ENCODE measurements at regions not wholly inside any gene's neighbourhood (a gene's known extent, or its start where the extent isn't known, plus 50 kb on each side); places are given as distances from the start of the nearest gene placed in this dataset.

DNA sequence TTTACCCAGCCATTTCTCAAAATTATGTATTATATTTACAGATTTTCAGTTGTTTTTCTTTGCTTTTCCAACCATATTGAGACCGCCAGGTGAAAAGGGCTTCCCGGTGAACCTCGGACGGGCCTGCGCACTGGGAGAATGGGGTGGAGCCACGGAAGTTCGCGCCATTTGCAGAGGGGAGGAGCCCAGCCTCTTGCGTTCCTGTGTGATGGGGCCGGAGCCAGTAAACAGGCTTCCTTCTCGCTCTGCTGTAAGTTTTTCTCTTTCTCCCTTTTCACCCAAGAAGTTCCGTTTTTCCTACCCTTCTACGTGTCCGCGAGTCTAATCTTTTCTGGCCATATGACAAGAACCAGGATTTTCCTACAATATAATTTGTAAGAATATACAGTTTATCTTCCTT is 1108.8 kb upstream of the SEL1L start:
- no peak overlapping the region for H3K4me3 ChIP-seq (replicated peaks in 1 of 3; ENCODE audit: insufficient read depth in 1 of 3, low read depth in 1 of 3, low read length in 3 of 3)
- BruUV-seq (replicated peaks): no TSS peak
- dilution Hi-C loops (cut with MboI; ENCODE audit: extremely low pct_ligation_motif_present, low sequenced_read_pairs) (no loop called here), intact Hi-C loops (cut with micrococcal nuclease) (no loop called here)
- H3K4me2 ChIP-seq (ENCODE audit: insufficient read depth, low read length): no peak overlapping the region
- TF ChIP-seq, protein P1, sequence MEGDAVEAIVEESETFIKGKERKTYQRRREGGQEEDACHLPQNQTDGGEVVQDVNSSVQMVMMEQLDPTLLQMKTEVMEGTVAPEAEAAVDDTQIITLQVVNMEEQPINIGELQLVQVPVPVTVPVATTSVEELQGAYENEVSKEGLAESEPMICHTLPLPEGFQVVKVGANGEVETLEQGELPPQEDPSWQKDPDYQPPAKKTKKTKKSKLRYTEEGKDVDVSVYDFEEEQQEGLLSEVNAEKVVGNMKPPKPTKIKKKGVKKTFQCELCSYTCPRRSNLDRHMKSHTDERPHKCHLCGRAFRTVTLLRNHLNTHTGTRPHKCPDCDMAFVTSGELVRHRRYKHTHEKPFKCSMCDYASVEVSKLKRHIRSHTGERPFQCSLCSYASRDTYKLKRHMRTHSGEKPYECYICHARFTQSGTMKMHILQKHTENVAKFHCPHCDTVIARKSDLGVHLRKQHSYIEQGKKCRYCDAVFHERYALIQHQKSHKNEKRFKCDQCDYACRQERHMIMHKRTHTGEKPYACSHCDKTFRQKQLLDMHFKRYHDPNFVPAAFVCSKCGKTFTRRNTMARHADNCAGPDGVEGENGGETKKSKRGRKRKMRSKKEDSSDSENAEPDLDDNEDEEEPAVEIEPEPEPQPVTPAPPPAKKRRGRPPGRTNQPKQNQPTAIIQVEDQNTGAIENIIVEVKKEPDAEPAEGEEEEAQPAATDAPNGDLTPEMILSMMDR (IDR thresholded peaks at IDR 0.05; ENCODE audit: extremely low read depth in 1 of 2, insufficient read depth in 1 of 2, low read depth in 1 of 2, low read length in 2 of 2): no peak
- TF ChIP-seq EZH2 (IDR thresholded peaks at IDR 0.05; ENCODE audit: borderline replicate concordance, low read depth, low read length, severe bottlenecking) (no peak), JUN (IDR thresholded peaks at IDR 0.05; ENCODE audit: borderline replicate concordance, insufficient read depth, insufficient read length, low read depth) (no peak), GATA2 (IDR thresholded peaks at IDR 0.05; ENCODE audit: insufficient read depth, insufficient read length, low read depth, low read length) (no peak), POLR2A (IDR thresholded peaks at IDR 0.05; ENCODE audit: low read depth, low read length) (no peak), POLR2AphosphoS5 (IDR thresholded peaks at IDR 0.05; ENCODE audit: insufficient read depth, low read depth, low read length) (no peak), MYC (IDR thresholded peaks at IDR 0.05; ENCODE audit: low read depth, low read length) (no peak), FOS (IDR thresholded peaks at IDR 0.05; ENCODE audit: borderline replicate concordance, insufficient read depth, low read length) (no peak)
- TF ChIP-seq, protein P2, sequence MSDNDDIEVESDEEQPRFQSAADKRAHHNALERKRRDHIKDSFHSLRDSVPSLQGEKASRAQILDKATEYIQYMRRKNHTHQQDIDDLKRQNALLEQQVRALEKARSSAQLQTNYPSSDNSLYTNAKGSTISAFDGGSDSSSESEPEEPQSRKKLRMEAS (IDR thresholded peaks at IDR 0.05; ENCODE audit: insufficient read depth, insufficient read length): no peak
- no peaks in the 10 kb centered on the region for H3K36me3 ChIP-seq (ENCODE audit: control insufficient read depth in 2 of 2, extremely low read depth in 1 of 2, insufficient read depth in 2 of 2, low read length in 2 of 2)
- H3K79me2 ChIP-seq (ENCODE audit: control insufficient read depth, insufficient read depth, low read length): no peaks in the 10 kb centered on the region
- H3K9ac ChIP-seq (replicated peaks; ENCODE audit: extremely low read depth, insufficient read depth, low read length): no peak overlapping the region
- no peaks in the 10 kb centered on the region for H3K9me1 ChIP-seq (replicated peaks; ENCODE audit: control insufficient read depth, extremely low read depth, insufficient read depth, low read length)
- no peaks in the 10 kb centered on the region for H3K4me1 ChIP-seq (ENCODE audit: control insufficient read depth, extremely low read depth, insufficient read depth, low read length)
- no peaks in the 10 kb centered on the region for H4K20me1 ChIP-seq (replicated peaks; ENCODE audit: control insufficient read depth, extremely low read depth, insufficient read depth, low read length)
- DNase-seq (ENCODE audit: low read depth, low spot score) (no peak), FAIRE-seq (no peak)
- H3K9me3 ChIP-seq (replicated peaks; ENCODE audit: control insufficient read depth, insufficient read depth, low read length): no peaks in the 10 kb centered on the region
- ChIA-PET CTCF (no interaction called here), POLR2A (no interaction called here)
- no peaks in the 10 kb centered on the region for H3K27me3 ChIP-seq (ENCODE audit: control insufficient read depth in 2 of 2, insufficient read depth in 2 of 2, low read length in 2 of 2)
- no peak overlapping the region for H2AFZ ChIP-seq (ENCODE audit: low read depth, low read length)
- H3K27ac ChIP-seq (ENCODE audit: insufficient read depth, low read depth, low read length): no peak overlapping the region
